ENCODE measurements at regions not wholly inside any gene's neighbourhood (a gene's known extent, or its start where the extent isn't known, plus 50 kb on each side); places are given as distances from the start of the nearest gene placed in this dataset.

DNA sequence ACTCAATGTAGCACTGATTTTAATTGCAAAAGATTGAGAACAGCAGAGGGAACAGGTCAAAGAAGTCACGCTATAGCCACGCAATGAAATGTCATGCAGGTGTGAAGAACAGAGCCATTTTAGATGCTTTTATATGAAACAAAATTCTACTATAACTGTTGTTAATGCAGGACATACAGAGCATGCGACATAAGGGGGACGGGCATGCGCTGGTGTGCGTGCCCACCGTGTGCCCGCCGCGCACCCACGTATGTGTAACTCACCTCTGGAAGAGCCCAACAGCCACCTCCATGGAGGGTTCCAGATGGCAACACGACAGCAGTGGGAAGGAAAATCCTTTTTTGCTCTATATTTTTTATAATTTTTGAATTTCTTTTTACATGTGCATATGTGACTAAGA lies 410.0 kb upstream of the RNF32 start:
- DNase-seq (peak in 1 of 2 donors; percentile 15), ATAC-seq (ENCODE audit: low FRiP score) (no peak)
- Histone ChIP-seq H3K4me1 (ENCODE audit: control insufficient read depth in 1 of 2, insufficient read depth in 2 of 2, low read length in 2 of 2) (no peaks in the 10 kb centered on the region), H3K4me3 (ENCODE audit: low read length in 2 of 2) (no peak overlapping the region), H3K36me3 (ENCODE audit: control insufficient read depth in 1 of 2, insufficient read depth in 2 of 2, low read length in 1 of 2) (no peaks in the 10 kb centered on the region), H3K9me3 (ENCODE audit: control insufficient read depth, low read length) (no peaks in the 10 kb centered on the region), H3K27ac (ENCODE audit: low read depth in 1 of 2, low read length in 2 of 2) (no peak overlapping the region), H3K27me3 (ENCODE audit: control insufficient read depth in 1 of 2, insufficient read depth in 2 of 2, low read length in 1 of 2) (no peaks in the 10 kb centered on the region)
- WGBS, 2 donors = 91 to 94% methylated on average over 12 of the region's 12 CpGs
- intact Hi-C loops (cut with DNase I) = no loop called here

DNA sequence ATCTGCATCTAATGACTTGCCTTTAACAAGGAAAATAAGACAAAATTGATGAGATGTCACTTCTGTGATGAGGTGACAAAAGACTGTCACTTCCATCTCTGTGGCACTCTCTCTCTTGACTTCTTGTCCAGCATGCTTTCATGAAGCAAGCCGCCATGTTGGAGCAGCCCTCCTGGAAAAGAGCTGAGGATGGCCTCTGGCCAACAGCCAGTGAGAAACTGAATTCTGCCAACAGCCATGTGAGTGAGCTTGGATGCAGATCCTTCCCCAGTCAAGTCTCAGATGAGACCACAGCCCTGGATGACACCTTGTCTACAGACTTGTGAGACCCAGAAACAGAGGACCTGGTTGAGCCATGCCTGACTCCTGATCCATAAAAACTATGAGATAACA lies 412.6 kb upstream of the SHH start:
- Histone ChIP-seq H3K36me3 (ENCODE audit: control insufficient read depth in 1 of 2, insufficient read depth in 2 of 2, low read length in 1 of 2) (no peaks in the 10 kb centered on the region), H3K27me3 (ENCODE audit: control insufficient read depth in 1 of 2, insufficient read depth in 2 of 2, low read length in 1 of 2) (no peaks in the 10 kb centered on the region), H3K4me3 (ENCODE audit: low read length in 2 of 2) (no peak overlapping the region), H3K9me3 (ENCODE audit: control insufficient read depth, low read length) (peaks cover 2% of the 10 kb centered on the region), H3K27ac (ENCODE audit: low read depth in 1 of 2, low read length in 2 of 2) (no peak overlapping the region), H3K4me1 (ENCODE audit: control insufficient read depth in 1 of 2, insufficient read depth in 2 of 2, low read length in 2 of 2) (no peaks in the 10 kb centered on the region)
- ATAC-seq (ENCODE audit: low FRiP score) (no peak), DNase-seq (peak in 1 of 2 donors; percentile 12)
- intact Hi-C loops (cut with DNase I) = no loop called here
- 80 to 81% methylated on average over 1 of the region's 1 CpG for WGBS, 2 donors

GRCh38 chr7:156223935-156224832 lies 411.9 kb upstream of the SHH start:
- Histone ChIP-seq H3K36me3 (ENCODE audit: control insufficient read depth in 1 of 2, insufficient read depth in 2 of 2, low read length in 1 of 2) (no peaks in the 10 kb centered on the region), H3K27ac (ENCODE audit: low read depth in 1 of 2, low read length in 2 of 2) (no peak overlapping the region), H3K9me3 (ENCODE audit: control insufficient read depth, low read length) (peaks cover 2% of the 10 kb centered on the region), H3K4me3 (ENCODE audit: low read length in 2 of 2) (no peak overlapping the region), H3K27me3 (ENCODE audit: control insufficient read depth in 1 of 2, insufficient read depth in 2 of 2, low read length in 1 of 2) (no peaks in the 10 kb centered on the region), H3K4me1 (ENCODE audit: control insufficient read depth in 1 of 2, insufficient read depth in 2 of 2, low read length in 2 of 2) (no peaks in the 10 kb centered on the region)
- WGBS, 2 donors = 59 to 71% methylated on average over 10 of the region's 10 CpGs
- intact Hi-C loops (cut with DNase I) = no loop called here
- no peak for ATAC-seq (ENCODE audit: low FRiP score)
- peak in 1 of 2 donors; percentile 59 for DNase-seq

GRCh38 chr7:156222611-156223010 lies 410.3 kb upstream of the SHH start:
- intact Hi-C loops (cut with DNase I) = no loop called here
- DNase-seq (peak in 1 of 2 donors; percentile 40), ATAC-seq (ENCODE audit: low FRiP score) (no peak)
- 59 to 65% methylated on average over 7 of the region's 7 CpGs for WGBS, 2 donors
- no peak overlapping the region for H3K4me3 ChIP-seq (ENCODE audit: low read length in 2 of 2)
- H3K9me3 ChIP-seq (ENCODE audit: control insufficient read depth, low read length) = peaks cover 2% of the 10 kb centered on the region
- H3K27ac ChIP-seq (ENCODE audit: low read depth in 1 of 2, low read length in 2 of 2) = no peak overlapping the region
- H3K4me1 ChIP-seq (ENCODE audit: control insufficient read depth in 1 of 2, insufficient read depth in 2 of 2, low read length in 2 of 2) = no peaks in the 10 kb centered on the region
- no peaks in the 10 kb centered on the region for H3K36me3 ChIP-seq (ENCODE audit: control insufficient read depth in 1 of 2, insufficient read depth in 2 of 2, low read length in 1 of 2)
- no peaks in the 10 kb centered on the region for H3K27me3 ChIP-seq (ENCODE audit: control insufficient read depth in 1 of 2, insufficient read depth in 2 of 2, low read length in 1 of 2)

GRCh38 chr7:156222151-156222550 lies 409.9 kb upstream of the SHH start:
- Histone ChIP-seq H3K4me3 (ENCODE audit: low read length in 2 of 2) (no peak overlapping the region), H3K27ac (ENCODE audit: low read depth in 1 of 2, low read length in 2 of 2) (no peak overlapping the region), H3K9me3 (ENCODE audit: control insufficient read depth, low read length) (peaks cover 2% of the 10 kb centered on the region), H3K36me3 (ENCODE audit: control insufficient read depth in 1 of 2, insufficient read depth in 2 of 2, low read length in 1 of 2) (no peaks in the 10 kb centered on the region), H3K27me3 (ENCODE audit: control insufficient read depth in 1 of 2, insufficient read depth in 2 of 2, low read length in 1 of 2) (no peaks in the 10 kb centered on the region), H3K4me1 (ENCODE audit: control insufficient read depth in 1 of 2, insufficient read depth in 2 of 2, low read length in 2 of 2) (no peaks in the 10 kb centered on the region)
- WGBS, 2 donors = 82 to 88% methylated on average over 4 of the region's 4 CpGs
- intact Hi-C loops (cut with DNase I) = no loop called here
- no peak for DNase-seq
- no peak for ATAC-seq (ENCODE audit: low FRiP score)

- H3K27ac ChIP-seq (ENCODE audit: low read depth in 1 of 2, low read length in 2 of 2) = no peak overlapping the region
- H3K4me1 ChIP-seq (ENCODE audit: control insufficient read depth in 1 of 2, insufficient read depth in 2 of 2, low read length in 2 of 2) = no peaks in the 10 kb centered on the region
- 71 to 76% methylated on average over 10 of the region's 10 CpGs for WGBS, 2 donors
- H3K27me3 ChIP-seq (ENCODE audit: control insufficient read depth in 1 of 2, insufficient read depth in 2 of 2, low read length in 1 of 2) = no peaks in the 10 kb centered on the region
- no peaks in the 10 kb centered on the region for H3K36me3 ChIP-seq (ENCODE audit: control insufficient read depth in 1 of 2, insufficient read depth in 2 of 2, low read length in 1 of 2)
- DNase-seq (peak in 1 of 2 donors; percentile 15), ATAC-seq (ENCODE audit: low FRiP score) (no peak)
- intact Hi-C loops (cut with DNase I) = no loop called here
- no peak overlapping the region for H3K4me3 ChIP-seq (ENCODE audit: low read length in 2 of 2)
- peaks cover 2% of the 10 kb centered on the region for H3K9me3 ChIP-seq (ENCODE audit: control insufficient read depth, low read length)
Observed at GRCh38 chr7:156220701-156221100, 408.4 kb upstream of the SHH start.

DNA sequence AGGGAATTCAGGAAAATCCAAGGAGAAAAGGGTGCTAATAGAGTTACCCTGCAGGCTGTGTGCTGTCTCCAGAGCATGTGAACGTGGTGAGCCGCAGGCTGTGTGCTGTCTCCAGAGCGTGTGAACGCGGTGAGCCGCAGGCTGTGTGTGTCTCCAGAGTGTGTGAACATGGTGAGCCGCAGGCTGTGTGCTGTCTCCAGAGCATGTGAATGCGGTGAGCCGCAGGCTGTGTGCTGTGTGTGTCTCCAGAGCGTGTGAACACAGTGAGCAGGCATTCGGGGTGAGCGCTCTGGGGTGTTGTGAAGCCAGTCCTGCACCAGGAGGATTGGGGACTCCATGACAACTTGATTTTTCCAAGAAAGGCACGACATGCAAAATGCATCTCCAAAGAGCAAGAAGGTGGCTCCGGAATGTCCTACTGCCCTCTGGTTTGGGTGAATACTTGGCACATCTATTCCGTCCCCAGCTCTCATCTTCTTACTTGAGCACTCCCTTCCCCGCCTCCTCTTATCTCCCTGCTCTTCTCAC lies 407.9 kb upstream of the SHH start:
- Histone ChIP-seq H3K27ac (ENCODE audit: low read depth in 1 of 2, low read length in 2 of 2) (no peak overlapping the region), H3K4me1 (ENCODE audit: control insufficient read depth in 1 of 2, insufficient read depth in 2 of 2, low read length in 2 of 2) (no peaks in the 10 kb centered on the region), H3K27me3 (ENCODE audit: control insufficient read depth in 1 of 2, insufficient read depth in 2 of 2, low read length in 1 of 2) (no peaks in the 10 kb centered on the region), H3K36me3 (ENCODE audit: control insufficient read depth in 1 of 2, insufficient read depth in 2 of 2, low read length in 1 of 2) (no peaks in the 10 kb centered on the region), H3K4me3 (ENCODE audit: low read length in 2 of 2) (no peak overlapping the region), H3K9me3 (ENCODE audit: control insufficient read depth, low read length) (peaks cover 2% of the 10 kb centered on the region)
- ATAC-seq (ENCODE audit: low FRiP score) (no peak), DNase-seq (peak in 1 of 2 donors; percentile 49)
- WGBS, 2 donors = 84% methylated on average over 16 of the region's 16 CpGs
- intact Hi-C loops (cut with DNase I) = no loop called here

GRCh38 chr7:156219307-156220077 lies 407.2 kb upstream of the SHH start:
- Histone ChIP-seq H3K27ac (ENCODE audit: low read depth in 1 of 2, low read length in 2 of 2) (no peak overlapping the region), H3K4me1 (ENCODE audit: control insufficient read depth in 1 of 2, insufficient read depth in 2 of 2, low read length in 2 of 2) (no peaks in the 10 kb centered on the region), H3K4me3 (ENCODE audit: low read length in 2 of 2) (no peak overlapping the region), H3K27me3 (ENCODE audit: control insufficient read depth in 1 of 2, insufficient read depth in 2 of 2, low read length in 1 of 2) (no peaks in the 10 kb centered on the region), H3K36me3 (ENCODE audit: control insufficient read depth in 1 of 2, insufficient read depth in 2 of 2, low read length in 1 of 2) (no peaks in the 10 kb centered on the region), H3K9me3 (ENCODE audit: control insufficient read depth, low read length) (no peaks in the 10 kb centered on the region)
- no peak for ATAC-seq (ENCODE audit: low FRiP score)
- peak in 1 of 2 donors; percentile 44 for DNase-seq
- WGBS, 2 donors = 83 to 84% methylated on average over 16 to 18 of the region's 18 CpGs
- intact Hi-C loops (cut with DNase I) = no loop called here
